ENCODE measurements at regions not wholly inside any gene's neighbourhood (a gene's known extent, or its start where the extent isn't known, plus 50 kb on each side); places are given as distances from the start of the nearest gene placed in this dataset.

DNA sequence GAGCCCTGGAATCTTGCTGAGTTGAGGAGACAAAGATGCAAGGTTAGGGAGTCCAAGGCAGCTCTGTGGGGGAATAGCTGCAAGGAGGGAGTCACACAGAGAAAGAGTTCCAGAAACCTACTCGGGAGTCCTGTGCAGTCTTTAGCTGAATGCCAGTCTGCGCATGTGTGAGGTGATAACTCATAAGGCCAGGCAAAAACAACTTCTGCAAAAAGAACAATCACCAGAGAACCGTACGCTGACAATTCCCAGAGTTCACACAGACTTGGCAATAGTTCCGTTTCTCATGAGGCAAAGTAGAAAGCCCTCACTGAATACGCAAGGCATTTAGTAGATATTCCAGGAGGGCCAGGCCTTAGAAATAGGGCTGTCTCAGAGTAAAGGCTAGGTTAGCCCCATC is 135.2 kb upstream of the TAB2 start:
- DNase-seq (ENCODE audit: low read depth in 2 of 2), result no peak

DNA sequence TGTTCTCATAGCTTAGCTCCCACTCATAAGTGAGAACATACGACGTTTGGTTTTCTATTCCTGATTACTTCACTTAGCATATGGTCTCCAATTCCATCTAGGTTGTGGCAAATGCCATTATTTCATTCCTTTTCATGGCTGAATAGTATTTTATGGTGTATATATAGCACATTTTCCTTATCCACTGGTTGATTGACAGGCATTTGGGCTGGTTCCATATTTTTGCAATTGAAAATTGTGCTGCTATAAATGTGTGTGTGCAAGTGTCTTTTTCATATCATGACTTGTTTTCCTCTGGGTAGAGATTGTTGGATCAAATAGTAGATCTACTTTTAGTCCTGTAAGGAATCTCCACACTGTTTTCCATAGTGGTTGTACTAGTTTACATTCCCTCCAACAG is 133.0 kb upstream of the TAB2 start:
- no peak for DNase-seq (ENCODE audit: low read depth in 2 of 2)

DNA sequence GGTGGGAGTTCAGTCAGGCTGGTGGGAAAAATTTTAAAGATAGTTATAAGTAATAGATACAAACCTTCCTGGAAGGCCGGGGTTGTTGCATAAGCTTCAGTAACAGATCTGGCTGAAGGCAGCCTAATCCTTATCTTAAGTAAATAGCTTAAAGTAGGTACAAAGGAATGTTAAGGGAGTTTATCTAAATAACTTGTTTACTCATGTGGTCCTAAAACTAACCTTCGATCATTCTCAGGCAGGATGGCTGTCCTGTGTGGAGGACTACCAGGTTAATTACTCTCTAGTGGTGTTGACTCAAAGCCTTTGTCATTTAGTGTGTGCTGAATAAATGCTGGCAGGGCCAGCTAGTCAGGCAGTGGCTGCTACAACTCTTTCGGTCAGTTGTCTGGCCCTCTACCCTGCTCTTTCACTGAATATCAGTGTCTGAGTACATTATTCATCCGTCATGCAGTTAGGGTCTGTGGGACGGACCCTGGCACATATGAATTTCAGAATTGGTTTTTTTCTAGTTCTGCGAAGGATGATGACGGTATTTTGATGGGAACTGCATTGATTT is 131.6 kb upstream of the TAB2 start:
- no peak for DNase-seq (ENCODE audit: low read depth in 2 of 2)

DNA sequence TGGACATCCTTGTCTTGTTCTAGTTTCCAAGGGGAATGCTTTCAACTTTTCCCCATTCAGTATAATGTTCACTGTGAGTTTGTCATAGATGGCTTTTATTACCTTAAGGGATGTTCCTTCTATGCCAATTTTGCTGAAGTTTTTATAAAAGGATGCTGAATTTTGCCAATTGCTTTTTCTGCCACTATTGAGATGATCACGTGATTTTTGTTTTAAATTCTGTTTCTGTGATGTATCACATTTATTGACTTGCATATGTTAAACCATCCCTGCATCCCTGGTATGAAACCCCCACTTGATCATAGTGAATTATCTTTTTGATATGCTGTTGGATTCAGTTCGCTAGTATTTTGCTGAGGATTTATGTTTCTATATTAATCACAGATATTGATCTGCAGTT is 130.6 kb upstream of the TAB2 start:
- DNase-seq (ENCODE audit: low read depth in 2 of 2), result no peak

DNA sequence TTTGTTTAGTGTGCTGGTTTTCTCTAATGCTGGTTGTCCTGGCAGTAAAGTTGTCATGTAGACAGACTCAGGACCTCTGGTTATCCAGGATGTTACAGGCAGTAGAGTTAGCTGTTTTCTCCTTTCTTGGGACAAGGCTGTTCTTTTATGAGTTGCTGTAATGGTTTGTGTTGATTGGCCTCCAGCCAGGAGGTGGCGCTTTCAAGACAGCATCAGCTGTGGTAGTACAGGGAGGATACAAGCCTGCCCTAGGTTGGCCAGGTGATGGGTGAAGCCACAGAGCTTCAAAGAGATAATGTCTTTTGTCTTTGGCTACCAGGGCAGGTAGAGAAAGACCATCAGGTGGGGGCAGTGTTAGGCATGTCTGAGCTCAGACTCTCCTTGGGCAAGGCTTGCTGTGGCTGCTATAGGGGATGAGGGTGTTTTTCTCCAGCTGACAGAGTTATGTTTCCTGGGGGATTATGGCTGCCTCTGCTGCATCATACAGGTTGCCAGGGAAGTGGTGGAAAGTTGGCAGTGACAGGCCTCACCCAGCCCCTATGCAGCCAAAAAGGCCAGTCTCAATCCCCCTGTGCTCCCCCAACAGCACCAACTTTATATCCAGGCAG is 127.2 kb upstream of the TAB2 start:
- peak; percentile 53 to 60 for DNase-seq (ENCODE audit: low read depth in 2 of 2)

DNA sequence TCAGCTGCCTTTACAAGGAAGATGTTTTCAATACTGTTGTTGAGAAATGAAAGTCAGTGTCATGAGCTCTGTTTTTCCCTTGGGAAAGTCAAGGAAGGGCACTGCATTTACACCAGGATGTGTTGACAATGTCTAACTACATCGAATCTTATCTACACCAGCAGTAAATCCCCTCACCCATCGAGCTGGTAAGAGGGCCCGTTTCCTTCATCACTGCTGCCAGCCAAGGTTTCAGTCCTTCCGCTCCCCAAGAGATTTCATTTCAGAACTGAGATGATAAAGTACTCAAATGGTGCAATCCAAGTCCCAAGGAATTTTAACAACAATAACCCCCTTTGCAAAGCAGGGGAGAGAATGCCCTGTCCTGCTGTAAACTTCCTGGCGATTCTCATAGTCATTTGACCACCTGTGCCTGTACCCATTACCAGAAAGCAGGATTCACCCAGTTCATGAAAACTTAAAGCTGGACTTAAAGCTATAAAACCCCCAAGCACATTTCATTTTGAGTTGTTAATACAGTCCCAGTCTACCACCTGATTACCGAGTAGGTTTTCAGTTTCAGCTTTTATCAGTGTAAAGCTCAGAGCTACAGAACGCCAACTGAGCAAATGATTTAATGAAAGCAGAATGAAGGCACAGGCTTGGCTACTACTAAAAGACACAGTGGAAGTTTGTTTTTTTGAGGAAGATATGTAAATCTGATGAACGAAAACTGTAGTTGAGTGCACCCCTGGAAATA is 122.5 kb upstream of the TAB2 start:
- no peak for DNase-seq (ENCODE audit: low read depth in 2 of 2)

DNA sequence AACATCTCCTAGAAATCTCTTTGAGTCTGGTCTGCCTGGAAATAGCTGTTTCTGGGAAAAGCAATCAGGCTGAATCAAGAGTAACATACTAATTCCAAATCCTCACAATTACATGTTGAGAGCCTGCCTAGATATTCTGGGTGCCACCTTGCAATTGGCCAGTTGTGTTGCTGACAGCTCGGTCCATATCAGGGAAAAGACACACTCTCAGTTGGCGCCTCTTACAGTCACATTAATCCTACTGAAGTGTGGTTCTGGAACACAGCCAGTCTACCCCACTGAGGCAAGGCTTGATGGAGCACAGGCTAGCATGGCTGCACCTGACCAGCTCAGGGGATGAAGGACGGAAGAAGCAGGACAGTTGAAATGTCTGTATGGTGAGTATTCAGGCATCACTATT is 121.4 kb upstream of the TAB2 start:
- DNase-seq (ENCODE audit: low read depth in 2 of 2), result no peak

DNA sequence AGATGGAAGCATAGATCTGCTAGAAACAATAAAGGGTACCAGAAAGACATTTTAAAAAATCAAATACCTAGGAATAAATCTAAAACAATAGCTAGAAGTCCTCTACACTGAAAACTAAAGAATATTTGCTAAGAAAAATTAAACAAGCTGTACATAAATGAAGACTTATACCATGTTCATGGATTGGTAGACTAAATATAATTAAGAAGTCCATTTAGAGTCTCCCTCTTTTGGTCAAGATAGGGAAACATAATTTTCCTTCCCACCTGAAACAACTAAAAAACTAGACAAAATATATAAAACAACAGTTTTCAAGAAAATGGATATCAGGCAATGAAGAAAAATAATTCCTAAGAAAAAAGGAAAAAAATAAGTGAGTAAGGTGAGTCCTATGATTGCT is 120.0 kb upstream of the TAB2 start:
- no peak for DNase-seq (ENCODE audit: low read depth in 2 of 2)

DNA sequence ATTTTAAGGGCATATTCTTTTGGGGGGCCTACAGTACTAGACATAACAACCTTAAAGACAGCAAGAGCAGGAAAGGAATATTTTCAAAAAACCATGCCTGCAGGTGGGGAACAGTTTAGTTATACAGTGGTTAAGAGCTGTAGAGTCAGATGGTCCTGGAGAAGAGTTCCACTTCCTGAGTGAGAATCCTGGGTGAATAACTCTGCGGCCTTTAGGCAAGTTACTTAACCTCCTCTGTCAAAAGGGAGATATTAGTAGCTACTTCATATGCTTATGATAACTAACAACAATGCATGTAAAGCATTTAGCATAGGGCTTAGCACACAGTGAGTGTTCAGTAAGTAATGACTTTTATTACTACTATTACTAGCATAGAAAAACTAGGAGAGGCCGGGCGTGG is 119.2 kb upstream of the TAB2 start:
- DNase-seq (ENCODE audit: low read depth in 2 of 2), result no peak

DNA sequence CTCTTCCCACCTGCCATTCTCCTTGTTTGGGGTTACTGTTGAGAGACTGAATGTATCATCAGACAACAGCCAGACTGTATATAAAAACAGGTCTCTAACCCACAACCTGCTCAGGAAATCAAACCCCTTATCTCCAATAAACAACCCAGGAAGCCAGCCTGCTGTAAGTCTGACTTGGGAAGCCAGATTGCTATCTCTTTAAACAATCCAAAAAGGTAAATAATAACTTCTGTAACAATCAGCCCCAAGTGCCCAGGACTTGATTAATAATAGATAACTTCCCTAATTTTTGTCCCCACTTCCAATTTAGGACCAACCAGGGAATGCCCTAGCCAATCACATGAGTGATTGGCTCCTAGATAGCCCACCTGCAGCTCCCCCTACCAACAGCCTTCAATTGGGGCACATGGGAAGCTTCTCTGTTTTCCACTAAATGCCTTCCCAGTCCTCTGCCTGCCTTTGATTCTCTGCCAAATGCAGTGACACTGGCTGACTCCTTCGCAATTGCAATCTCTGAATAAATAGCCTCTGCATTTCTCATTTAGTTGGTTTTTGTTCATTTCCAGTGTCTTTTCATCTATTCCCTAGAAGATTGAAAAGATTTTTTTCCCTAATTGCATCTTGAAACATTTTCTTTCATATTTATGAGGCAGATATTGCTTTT is 117.1 kb upstream of the TAB2 start:
- DNase-seq (ENCODE audit: low read depth in 2 of 2), result no peak

DNA sequence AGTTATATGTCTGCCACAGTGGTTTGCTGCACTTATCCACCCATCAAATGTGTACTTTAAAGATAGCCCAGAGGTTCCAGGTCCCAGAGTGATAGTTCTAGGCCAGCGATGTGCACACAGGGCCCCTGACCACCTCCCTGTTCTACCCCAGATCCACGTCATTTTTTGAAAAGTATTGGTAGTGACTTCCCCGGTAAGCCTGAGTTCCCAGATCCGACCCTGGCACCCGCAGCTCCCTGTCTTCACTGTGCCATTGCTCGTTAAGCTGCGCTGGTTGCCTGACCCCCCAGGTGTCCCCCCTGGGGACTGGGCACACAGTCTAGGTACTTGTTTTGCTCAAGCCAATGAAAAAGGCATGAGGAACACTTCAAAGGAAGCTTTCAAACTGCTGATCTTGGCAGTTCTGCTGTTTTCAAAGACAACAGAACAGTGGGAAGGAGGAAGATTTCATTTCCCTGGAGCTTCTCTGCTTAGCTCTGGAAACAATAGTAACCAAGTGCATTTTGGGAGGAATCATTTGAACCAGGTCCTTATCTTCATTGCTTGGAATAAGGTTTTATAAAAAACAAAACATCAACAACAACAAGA is 116.3 kb upstream of the TAB2 start:
- DNase-seq (ENCODE audit: low read depth in 2 of 2), result no peak

DNA sequence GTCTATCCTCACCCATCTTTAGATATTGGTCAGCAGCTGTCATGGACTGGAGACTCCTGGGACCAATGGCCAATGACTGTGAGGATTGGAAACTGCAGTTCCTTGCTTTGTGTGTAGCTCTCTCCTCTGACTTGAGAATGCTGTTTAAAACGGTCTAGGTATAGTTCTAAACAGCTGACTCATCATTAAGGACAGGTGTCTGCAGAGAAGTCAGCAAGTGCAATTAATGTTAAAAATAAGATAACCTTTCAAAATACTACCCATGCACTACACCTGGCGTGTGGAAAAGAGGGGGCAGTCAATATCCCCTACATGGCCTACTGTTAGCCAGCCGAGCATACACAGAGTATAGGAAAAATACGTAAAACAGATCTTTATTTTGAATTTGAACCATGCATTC is 115.4 kb upstream of the TAB2 start:
- DNase-seq (ENCODE audit: low read depth in 2 of 2), result no peak

DNA sequence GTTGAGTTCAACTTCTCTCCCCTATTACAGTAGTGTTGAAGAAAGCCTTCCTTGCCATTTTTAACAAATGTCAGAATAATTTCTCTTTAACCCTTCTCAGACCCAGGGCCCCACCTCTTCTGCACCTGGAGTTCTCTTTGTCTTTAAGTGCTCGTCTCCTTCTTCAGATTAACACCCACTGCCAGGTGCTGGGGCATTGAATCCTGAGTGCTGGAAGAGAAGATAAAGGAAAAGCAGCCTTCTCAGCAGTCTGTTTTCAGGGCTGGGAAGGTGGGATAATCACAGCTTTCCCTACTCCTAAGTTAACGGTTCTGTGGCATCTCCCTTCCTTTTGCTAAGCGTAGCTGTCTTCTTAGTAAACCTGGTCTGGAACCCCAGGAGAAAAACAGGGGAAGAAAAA is 114.6 kb upstream of the TAB2 start:
- no peak for DNase-seq (ENCODE audit: low read depth in 2 of 2)

DNA sequence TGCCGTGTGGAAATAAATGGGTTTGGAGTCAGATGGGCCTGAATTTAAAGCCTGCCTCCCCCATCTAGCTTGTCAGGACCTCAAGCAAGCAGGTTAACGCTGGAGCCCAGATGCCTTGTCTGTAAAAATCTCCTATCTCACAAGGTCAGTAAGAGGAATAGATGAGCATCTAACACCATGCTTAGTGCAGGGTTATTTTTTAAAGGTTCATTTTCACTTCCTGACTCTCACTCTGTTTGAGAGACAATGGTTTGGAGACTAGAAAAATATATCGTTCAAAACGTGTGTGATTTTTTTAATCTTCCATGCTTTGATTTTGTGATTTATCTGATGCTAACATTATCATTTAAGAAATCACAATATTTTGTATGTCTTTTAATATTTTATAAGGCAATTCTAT is 114.0 kb upstream of the TAB2 start:
- no peak for DNase-seq (ENCODE audit: low read depth in 2 of 2)

DNA sequence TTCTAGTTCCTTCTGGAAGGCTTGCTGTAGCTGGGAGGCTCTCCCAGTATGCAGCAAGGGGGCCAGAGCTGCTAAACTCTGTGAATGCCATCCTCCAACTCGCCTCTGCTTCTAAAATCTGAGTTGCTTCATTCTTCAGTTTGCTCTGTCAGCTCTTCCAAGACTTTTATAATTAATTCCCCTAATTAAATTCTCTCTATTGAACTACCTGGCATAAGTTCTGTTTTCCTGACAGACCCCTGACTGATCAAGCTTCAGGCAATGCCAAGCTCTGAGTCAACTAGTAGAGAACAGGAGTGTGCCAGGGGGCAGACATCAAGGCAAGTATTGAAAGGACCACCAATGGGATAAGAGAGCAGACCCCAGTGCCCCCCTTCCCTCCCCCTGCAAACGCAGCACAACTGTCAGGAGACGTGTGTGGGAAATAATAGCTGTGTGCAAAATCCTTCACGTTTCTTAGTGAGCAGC is 109.3 kb upstream of the TAB2 start:
- DNase-seq (ENCODE audit: low read depth in 2 of 2), result no peak

DNA sequence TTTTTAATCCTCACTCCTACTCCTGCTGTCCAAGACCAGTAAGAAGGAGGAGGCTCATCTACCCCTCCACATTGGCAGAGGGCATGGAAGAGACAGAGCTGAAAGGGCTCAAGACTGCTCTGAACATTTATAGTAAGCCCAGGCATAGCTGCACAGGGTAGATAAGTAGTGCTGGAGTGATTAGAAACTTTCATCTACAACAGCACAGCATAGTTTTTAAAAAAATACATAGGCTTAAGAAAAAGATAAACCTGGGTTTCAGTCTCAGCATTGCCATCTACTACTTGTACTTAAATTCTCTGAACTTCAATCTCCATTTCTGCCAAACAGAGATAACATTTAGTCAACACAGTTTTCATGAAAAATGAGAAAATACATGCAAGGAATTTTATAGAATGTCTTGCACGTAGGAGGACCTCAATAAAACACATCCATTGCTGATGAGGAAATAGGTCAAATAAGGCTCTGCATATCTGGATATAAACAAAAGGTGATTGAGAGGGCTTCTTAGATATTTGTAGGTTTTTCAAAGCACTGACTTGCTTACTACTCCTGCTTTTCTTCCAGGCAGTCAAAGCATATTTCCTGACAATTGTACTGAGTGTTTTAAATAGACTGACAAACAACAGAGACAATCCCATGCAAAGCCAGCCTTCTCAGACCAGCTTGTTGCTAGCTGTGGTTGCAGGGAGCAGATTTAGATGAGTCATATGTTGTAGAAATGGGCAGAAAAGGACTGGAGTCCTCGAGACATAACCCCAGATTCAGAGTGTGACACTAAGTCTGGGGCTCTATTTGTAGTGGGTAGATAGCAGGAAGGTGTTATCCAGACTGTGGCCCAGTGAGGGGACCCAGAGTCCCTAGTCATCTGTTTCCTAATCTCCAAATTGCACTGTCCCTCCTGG is 107.4 kb upstream of the TAB2 start:
- DNase-seq (ENCODE audit: low read depth in 2 of 2), result no peak

DNA sequence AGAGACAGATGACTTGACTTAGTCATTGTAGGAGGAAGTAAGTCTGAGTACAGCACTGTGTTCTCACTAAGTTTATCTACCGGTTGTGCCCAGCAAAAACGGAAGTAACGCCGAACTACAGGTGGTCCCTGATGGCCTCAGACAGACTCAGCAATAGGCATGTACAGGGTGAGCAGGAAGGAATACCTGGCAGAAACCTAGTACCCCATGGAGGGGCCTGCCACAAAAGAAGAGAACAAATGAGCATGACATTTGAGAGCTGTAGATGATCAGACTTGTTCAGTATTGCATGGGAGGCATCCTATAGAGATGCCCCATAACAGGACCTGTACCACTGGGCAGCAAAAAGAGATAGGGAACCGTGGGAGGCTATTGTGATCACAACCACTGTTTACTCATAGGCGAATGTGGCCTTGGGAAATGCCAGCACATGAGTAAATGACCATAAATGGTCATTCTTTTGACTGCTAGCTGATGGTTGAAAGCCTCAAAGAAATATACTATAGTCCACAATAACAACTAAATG is 106.4 kb upstream of the TAB2 start:
- no peak for DNase-seq (ENCODE audit: low read depth in 2 of 2)

DNA sequence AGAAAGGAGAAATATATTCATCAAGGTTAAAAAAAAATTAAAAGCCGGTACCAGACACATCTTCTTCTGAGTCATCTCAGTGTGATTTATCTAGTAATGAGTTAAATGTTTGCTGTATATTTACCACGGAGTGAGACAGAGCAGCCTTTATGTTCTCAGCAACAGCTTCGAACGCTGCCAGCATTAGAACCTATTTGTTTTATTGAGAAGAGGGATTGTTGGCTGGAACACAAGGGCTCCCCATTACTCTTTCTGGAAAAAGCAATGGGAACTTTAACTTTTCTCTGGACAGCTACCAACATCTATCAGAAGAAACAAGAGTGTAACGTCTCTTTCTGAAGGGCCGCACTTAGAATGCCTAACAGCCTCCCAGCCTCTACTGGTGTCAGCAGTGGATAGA is 105.3 kb upstream of the TAB2 start:
- DNase-seq (ENCODE audit: low read depth in 2 of 2), result no peak

DNA sequence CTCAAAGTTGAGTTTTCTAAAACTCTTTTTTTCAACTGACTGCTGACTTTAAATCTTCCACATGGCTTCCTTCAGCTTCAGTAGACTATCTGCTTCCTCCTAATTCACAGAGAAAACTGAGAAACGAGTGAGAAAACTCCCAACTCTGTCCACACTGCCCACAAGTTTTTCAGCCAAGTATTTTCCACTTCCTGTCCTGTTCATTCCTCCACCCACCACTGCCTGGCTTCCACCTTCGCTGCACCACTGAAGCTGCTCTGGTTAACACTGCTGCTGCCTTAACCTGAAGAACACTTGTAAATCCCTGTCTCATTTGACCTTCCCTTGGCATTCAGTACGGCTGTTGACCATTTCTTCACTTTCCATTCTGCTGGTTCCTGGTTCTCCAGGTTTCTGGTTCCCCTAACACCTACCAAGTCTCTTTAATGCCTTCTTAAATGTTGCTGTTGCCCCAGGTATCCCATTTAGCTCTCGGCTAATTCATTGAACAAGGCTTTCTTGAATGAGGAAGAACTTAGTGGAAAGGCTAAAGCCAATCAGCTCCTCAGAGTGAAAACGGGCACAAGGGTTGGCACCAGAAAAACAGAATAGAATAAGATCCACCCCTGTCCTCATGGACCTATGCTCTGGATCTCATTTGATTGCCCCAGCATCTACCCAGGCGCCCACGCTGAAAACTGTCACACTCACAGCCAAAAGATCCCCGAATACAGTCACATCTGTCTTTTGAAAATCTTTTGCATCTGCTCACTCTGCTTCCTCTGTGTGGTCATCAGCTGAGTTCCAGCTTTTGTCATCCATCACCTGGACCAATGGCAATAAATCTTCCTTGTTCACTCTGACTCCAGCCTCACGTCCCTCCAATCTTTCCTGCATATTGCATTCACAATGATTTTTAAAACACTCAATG is 104.4 kb upstream of the TAB2 start:
- peak in 1 of 2 donors; percentile 48 for DNase-seq (ENCODE audit: low read depth in 2 of 2)

DNA sequence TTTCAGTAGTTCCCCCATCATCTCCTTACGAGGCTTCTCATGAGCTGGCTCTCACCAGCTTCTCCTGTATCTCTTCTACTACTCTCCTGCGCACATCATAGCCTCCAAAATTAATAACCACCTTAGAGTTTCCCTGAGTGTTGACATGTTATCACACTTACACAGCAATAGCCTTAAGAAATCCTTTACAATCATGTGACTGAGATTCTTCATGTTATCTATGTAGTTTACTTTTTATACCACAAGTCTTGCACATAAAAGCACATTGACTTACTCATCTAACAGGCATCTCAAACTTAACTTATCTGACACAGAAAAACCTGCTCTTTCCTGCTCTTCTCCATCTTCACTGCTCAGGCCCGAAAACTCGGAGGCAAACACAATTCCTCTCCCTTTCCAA is 103.7 kb upstream of the TAB2 start:
- no peak for DNase-seq (ENCODE audit: low read depth in 2 of 2)
